ENCODE measurements at regions not wholly inside any gene's neighbourhood (a gene's known extent, or its start where the extent isn't known, plus 50 kb on each side); places are given as distances from the start of the nearest gene placed in this dataset.

- no peak for TF ChIP-seq CTCF (conservative IDR thresholded peaks at IDR 0.05; ENCODE audit: low read depth, low read length)
- DNase-seq (ENCODE audit: low read depth), result no peak
These were observed 61.5 kb upstream of the GHITM start for GRCh38 chr10:84077768-84078167.

GRCh38 chr10:84078771-84079170 lies 60.5 kb upstream of the GHITM start:
- no peak overlapping the region for H3K4me3 ChIP-seq (ENCODE audit: low read depth, low read length)
- no peak for DNase-seq (ENCODE audit: low read depth)
- no peak for TF ChIP-seq CTCF (conservative IDR thresholded peaks at IDR 0.05; ENCODE audit: low read depth, low read length)

More at GRCh38 chr10:84077768-84078167, 61.5 kb upstream of the GHITM start:
- no peak overlapping the region for H3K4me3 ChIP-seq (ENCODE audit: low read depth, low read length)

- no peak for TF ChIP-seq CTCF (conservative IDR thresholded peaks at IDR 0.05; ENCODE audit: low read depth, low read length)
- no peak for DNase-seq (ENCODE audit: low read depth)
- H3K4me3 ChIP-seq (ENCODE audit: low read depth, low read length), result no peak overlapping the region
These were observed 55.0 kb upstream of the GHITM start for GRCh38 chr10:84084342-84084741.

- no peak for TF ChIP-seq CTCF (conservative IDR thresholded peaks at IDR 0.05; ENCODE audit: low read depth, low read length)
- no peak overlapping the region for H3K4me3 ChIP-seq (ENCODE audit: low read depth, low read length)
- DNase-seq (ENCODE audit: low read depth), result no peak
These were observed 52.1 kb upstream of the GHITM start for GRCh38 chr10:84087202-84087601.

- TF ChIP-seq CTCF (conservative IDR thresholded peaks at IDR 0.05; ENCODE audit: low read depth, low read length), result no peak
- DNase-seq (ENCODE audit: low read depth), result no peak
- no peak overlapping the region for H3K4me3 ChIP-seq (ENCODE audit: low read depth, low read length)
These were observed 50.7 kb upstream of the GHITM start for GRCh38 chr10:84088626-84089025.

- no peak for DNase-seq (ENCODE audit: low read depth)
- H3K4me3 ChIP-seq (ENCODE audit: low read depth, low read length), result no peak overlapping the region
- TF ChIP-seq CTCF (conservative IDR thresholded peaks at IDR 0.05; ENCODE audit: low read depth, low read length), result no peak
These were observed 50.1 kb upstream of the GHITM start for GRCh38 chr10:84089162-84089561.
